HFF-Myc (cell line): ENCODE measurements at regions not wholly inside any gene's neighbourhood (a gene's known extent, or its start where the extent isn't known, plus 50 kb on each side); places are given as distances from the start of the nearest gene placed in this dataset.

Experiments
- DNase-seq: peaks from one replicate; pipeline ENCODE4 v3.0.0-alpha.2; 2011; ENCODE audit warnings: low read depth; ENCODE audit errors: extremely low read depth
- H3K4me3 ChIP-seq: replicated peaks from 2 replicates; pipeline ENCODE4 v1.5.1; 2011; ENCODE audit warnings: low read depth, mild to moderate bottlenecking, control low read depth, low read length
- TF ChIP-seq, protein P1 (sequence below): IDR thresholded peaks from 2 replicates; pipeline ENCODE4 v1.5.1; 2012; ENCODE audit warnings: mild to moderate bottlenecking, low read depth, low read length, control low read depth; ENCODE audit errors: missing control alignments

DNA sequence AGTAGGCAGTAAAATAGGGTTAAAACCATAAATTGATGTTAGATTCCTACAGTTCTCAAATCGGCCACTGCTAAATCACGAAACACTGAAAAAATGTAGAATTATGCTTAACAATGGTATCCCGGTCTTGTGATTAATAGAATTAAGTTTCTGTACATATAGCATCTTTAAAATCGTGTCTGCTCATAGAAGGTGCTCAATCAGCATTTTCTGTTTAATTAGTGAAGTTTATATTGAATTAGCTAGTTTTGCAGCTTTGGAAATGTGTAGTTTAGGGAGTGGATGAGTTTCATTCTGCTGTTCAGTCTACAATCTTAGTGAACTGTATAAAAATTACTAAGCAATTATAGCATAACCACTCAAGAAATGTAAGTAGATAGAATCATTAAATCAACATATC is 1075.8 kb upstream of the FLRT2 start:
- DNase-seq = no peak
- H3K4me3 ChIP-seq = no peak overlapping the region
- TF ChIP-seq, protein P1, sequence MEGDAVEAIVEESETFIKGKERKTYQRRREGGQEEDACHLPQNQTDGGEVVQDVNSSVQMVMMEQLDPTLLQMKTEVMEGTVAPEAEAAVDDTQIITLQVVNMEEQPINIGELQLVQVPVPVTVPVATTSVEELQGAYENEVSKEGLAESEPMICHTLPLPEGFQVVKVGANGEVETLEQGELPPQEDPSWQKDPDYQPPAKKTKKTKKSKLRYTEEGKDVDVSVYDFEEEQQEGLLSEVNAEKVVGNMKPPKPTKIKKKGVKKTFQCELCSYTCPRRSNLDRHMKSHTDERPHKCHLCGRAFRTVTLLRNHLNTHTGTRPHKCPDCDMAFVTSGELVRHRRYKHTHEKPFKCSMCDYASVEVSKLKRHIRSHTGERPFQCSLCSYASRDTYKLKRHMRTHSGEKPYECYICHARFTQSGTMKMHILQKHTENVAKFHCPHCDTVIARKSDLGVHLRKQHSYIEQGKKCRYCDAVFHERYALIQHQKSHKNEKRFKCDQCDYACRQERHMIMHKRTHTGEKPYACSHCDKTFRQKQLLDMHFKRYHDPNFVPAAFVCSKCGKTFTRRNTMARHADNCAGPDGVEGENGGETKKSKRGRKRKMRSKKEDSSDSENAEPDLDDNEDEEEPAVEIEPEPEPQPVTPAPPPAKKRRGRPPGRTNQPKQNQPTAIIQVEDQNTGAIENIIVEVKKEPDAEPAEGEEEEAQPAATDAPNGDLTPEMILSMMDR = no peak

DNA sequence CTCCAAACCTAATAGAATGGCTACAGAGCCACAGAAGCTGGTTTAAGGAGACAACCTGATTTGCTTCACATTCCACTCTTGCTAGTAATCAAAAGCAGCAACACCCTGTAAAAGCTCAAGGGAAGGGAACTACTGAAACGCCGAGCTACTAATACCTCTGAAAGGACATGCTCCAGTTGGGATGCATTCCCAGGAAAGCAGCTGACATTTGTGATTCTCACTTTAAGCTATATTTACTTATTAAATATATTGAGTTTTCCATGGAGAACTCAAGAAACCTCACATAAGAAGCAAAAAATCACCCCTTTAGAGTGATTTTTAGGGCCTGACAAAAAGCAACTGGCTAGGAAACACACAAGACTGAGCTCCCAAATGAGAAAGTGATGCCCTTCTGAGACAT is 1073.0 kb upstream of the FLRT2 start:
- no peak for DNase-seq
- H3K4me3 ChIP-seq = no peak overlapping the region
- TF ChIP-seq, protein P1 = no peak

DNA sequence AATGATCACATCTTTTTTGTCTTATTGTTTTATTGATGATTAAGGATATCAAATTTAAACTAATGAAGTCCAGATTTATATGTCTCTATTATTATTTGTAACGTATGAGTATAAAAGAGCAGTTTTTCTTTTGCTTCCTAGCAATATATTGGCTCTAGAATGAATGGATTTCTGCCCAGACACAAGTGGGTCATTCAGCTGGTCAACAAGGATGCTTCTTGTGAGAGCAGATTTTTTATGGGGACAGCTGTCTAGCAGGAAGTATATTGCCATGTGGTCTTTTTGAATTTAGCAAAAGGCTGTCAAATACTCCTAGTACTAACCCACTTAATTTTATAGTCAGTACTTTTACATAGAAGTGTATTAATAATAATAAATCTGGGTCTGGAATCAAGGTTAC is 1071.1 kb upstream of the FLRT2 start:
- TF ChIP-seq, protein P1 = no peak
- no peak for DNase-seq
- no peak overlapping the region for H3K4me3 ChIP-seq

DNA sequence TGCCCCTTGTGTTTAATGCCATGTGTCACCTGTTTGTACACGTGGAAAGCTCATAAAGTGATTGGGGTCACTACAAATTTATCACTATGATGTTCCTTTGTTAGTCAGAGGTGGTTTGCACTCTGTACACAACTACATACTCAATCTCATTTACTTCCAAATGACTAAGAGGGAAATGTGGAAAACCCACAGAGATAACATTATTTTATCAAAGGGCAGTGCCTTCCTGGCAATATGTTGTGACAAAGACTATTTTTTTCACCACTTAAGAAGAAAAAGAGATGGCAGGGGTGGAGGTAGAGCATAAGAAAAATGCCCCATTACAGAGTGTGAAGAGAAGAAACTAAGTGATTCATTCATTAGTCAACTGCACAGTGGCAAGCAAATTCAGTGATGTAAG is 1064.1 kb upstream of the FLRT2 start:
- TF ChIP-seq, protein P1 = no peak
- no peak overlapping the region for H3K4me3 ChIP-seq
- no peak for DNase-seq

DNA sequence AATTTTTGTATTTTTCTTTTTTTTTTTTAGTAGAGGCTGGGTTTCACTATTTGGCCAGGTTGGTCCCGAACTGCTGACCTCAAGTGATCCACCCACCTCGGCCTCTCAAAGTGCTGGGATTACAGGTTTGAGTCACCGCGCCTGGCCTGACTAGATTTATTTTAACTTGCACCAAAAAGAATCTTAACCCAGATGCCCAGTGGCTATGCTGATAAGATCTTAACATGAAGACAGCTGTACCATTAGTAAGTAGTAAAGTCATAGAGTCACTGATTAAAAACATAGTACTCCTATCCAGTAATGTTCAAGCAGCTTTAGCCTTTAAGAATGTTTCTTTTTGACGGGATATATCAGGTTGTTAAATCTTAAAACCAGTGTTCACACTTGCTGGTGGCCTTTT is 1061.8 kb upstream of the FLRT2 start:
- DNase-seq = peak; percentile 26
- TF ChIP-seq, protein P1 = no peak
- no peak overlapping the region for H3K4me3 ChIP-seq

DNA sequence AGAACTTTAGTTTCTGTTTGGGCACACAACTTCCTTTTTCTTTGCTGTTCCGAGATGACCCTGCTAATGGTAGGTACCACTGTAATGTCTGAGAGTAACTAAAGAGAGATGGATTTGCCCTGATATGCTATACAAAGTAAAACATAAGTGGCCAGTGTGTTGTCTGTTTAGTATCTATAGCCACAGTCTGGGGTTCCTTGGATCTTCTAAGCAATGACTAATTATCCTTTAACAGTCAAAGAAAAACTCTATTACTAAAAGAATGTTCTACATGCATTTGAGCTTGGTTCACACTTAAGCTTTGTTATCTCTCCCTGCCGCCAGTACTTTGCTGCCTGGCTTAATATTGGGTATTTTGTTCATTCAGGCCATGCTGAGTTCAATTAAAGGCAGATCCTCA is 1051.9 kb upstream of the FLRT2 start:
- no peak for DNase-seq
- no peak overlapping the region for H3K4me3 ChIP-seq
- TF ChIP-seq, protein P1 = no peak
